ENCODE measurements at regions not wholly inside any gene's neighbourhood (a gene's known extent, or its start where the extent isn't known, plus 50 kb on each side); places are given as distances from the start of the nearest gene placed in this dataset.

- Histone ChIP-seq H3K9me3 (no peaks in the 10 kb centered on the region), H3K4me1 (no peaks in the 10 kb centered on the region), H3K27me3 (no peaks in the 10 kb centered on the region), H3K27ac (no peak overlapping the region), H3K36me3 (no peaks in the 10 kb centered on the region), H3K4me3 (no peak overlapping the region)
- DNase-seq (no peak), ATAC-seq (no peak)
- intact Hi-C loops (cut with DNase I): no loop called here
- 87% methylated on average over 2 of the region's 2 CpGs for WGBS (ENCODE audit: insufficient coverage, low coverage, low lambda C conversion rate, missing lambda C conversion rate)
- TF ChIP-seq CTCF (IDR thresholded peaks at IDR 0.05) (no peak), POLR2A (IDR thresholded peaks at IDR 0.05) (no peak)
Measured at GRCh38 chrX:150256297-150256650, 106.8 kb upstream of the MAMLD1 start.

- TF ChIP-seq CTCF (IDR thresholded peaks at IDR 0.05): no peak
- no peak for TF ChIP-seq POLR2A (IDR thresholded peaks at IDR 0.05)
- Histone ChIP-seq H3K27ac (no peak overlapping the region), H3K4me1 (no peaks in the 10 kb centered on the region), H3K9me3 (no peaks in the 10 kb centered on the region), H3K27me3 (no peaks in the 10 kb centered on the region), H3K36me3 (no peaks in the 10 kb centered on the region), H3K4me3 (no peak overlapping the region)
- intact Hi-C loops (cut with DNase I): no loop called here
- no peak for DNase-seq
- peak; percentile 42 to 87 (median 67) for ATAC-seq
- WGBS (ENCODE audit: insufficient coverage, low coverage, low lambda C conversion rate, missing lambda C conversion rate): 56% methylated on average over 1 of the region's 1 CpG
Measured at GRCh38 chrX:150257353-150258175, 105.6 kb upstream of the MAMLD1 start.

- DNase-seq (no peak), ATAC-seq (no peak)
- H3K4me1 ChIP-seq: no peaks in the 10 kb centered on the region
- H3K4me3 ChIP-seq: no peak overlapping the region
- WGBS (ENCODE audit: insufficient coverage, low coverage, low lambda C conversion rate, missing lambda C conversion rate): no CpG with 5 or more reads among the region's 1 CpG
- no peak overlapping the region for H3K27ac ChIP-seq
- no peaks in the 10 kb centered on the region for H3K9me3 ChIP-seq
- no peaks in the 10 kb centered on the region for H3K27me3 ChIP-seq
- no peak for TF ChIP-seq POLR2A (IDR thresholded peaks at IDR 0.05)
- no peak for TF ChIP-seq CTCF (IDR thresholded peaks at IDR 0.05)
- intact Hi-C loops (cut with DNase I): no loop called here
- H3K36me3 ChIP-seq: no peaks in the 10 kb centered on the region
Measured at GRCh38 chrX:150258176-150258425, 105.0 kb upstream of the MAMLD1 start.

GRCh38 chrX:150258463-150259430 is 104.4 kb upstream of the MAMLD1 start:
- no peak overlapping the region for H3K4me3 ChIP-seq
- ATAC-seq (no peak), DNase-seq (no peak)
- intact Hi-C loops (cut with DNase I): no loop called here
- no peaks in the 10 kb centered on the region for H3K9me3 ChIP-seq
- no peaks in the 10 kb centered on the region for H3K36me3 ChIP-seq
- WGBS (ENCODE audit: insufficient coverage, low coverage, low lambda C conversion rate, missing lambda C conversion rate): 81% methylated on average over 10 of the region's 11 CpGs
- no peak overlapping the region for H3K27ac ChIP-seq
- H3K27me3 ChIP-seq: no peaks in the 10 kb centered on the region
- TF ChIP-seq POLR2A (IDR thresholded peaks at IDR 0.05) (no peak), CTCF (IDR thresholded peaks at IDR 0.05) (no peak)
- no peaks in the 10 kb centered on the region for H3K4me1 ChIP-seq

All from right lobe of liver (tissue), 6 donors.